Right renal cortex interstitium (tissue), 3 donors: ENCODE measurements at regions not wholly inside any gene's neighbourhood (a gene's known extent, or its start where the extent isn't known, plus 50 kb on each side); places are given as distances from the start of the nearest gene placed in this dataset.

Experiments
- DNase-seq, 3 donors: peaks; one replicate each; pipeline ENCODE4 v3.0.0-alpha.2; 2013; ENCODE audit warnings: low read depth in 3 of 3, low spot score in 2 of 3

DNA sequence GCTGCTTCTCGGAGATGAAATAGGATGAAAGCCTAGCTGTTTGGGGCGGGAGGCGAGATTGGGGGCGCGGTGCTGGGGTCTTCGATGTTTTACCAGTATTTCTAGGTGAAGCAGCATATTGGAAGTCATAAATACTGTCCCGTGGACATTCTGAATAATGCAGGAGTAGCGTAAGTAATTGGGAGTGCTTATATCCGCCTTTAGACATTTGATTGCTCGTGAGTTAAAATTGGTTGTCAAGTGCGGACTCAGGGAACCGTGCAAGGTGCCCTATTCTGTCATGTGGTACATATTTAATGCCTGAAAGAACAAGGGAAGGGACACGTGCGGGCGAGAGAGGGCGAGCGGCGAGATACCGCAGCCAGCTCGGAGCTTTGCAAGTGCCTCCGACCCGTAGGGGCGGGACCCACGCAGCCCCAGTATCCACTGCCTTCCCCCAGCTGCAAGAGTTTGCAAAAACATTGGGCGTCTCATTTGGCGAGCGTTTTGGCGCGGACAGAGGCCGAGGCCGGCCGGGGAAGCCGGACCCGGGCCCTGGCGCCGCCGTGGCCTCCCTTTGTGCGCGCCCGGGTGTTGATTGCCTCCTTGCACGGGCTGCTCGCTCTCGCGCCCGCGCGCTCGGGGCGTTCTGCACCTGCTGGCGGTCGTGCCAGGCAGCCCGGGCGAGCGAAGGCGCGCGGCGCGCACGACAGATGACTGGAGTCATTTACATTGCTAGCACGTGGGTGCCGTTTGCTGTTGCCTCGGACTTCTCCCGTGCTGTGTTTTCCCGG lies 849.8 kb upstream of the RBFOX1 start:
- no peak for DNase-seq

DNA sequence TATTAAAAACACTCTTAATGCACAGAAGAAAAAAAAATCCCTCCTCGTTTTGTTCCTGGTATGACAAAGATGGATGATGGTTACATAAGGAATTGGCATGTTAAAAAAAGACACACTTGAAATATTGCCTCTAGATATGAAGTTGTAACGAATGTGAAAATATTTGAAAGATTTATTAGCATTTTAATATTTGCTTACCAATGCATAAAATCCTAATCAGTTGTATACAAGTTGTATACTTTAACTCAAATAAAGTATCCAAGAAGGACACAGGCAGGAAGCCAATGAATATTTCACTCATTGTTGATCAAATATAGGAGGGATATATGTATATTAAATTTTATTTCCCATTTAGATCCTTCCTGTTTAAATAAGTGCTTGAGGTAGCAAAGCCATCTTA lies 850.8 kb upstream of the RBFOX1 start:
- no peak for DNase-seq

DNA sequence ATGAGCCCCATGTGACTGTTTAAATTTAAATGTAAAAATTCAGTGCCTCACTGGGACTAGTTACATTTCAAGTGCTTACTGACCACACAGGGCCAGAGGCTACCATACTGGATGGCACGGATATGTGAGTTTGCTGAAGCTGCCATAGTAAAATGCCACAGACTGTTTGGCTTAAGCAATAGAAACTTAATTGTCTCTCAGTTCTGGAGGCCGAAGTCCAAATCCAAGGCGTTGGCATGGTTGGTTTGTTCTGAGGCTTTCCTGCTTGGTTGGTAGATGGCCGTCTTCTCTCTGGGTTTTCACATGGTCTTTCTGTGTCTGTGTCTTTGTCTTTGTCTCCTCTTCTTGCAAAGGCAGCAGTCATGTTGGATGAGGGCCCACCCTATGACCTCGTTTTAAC lies 878.9 kb upstream of the RBFOX1 start:
- no peak for DNase-seq

DNA sequence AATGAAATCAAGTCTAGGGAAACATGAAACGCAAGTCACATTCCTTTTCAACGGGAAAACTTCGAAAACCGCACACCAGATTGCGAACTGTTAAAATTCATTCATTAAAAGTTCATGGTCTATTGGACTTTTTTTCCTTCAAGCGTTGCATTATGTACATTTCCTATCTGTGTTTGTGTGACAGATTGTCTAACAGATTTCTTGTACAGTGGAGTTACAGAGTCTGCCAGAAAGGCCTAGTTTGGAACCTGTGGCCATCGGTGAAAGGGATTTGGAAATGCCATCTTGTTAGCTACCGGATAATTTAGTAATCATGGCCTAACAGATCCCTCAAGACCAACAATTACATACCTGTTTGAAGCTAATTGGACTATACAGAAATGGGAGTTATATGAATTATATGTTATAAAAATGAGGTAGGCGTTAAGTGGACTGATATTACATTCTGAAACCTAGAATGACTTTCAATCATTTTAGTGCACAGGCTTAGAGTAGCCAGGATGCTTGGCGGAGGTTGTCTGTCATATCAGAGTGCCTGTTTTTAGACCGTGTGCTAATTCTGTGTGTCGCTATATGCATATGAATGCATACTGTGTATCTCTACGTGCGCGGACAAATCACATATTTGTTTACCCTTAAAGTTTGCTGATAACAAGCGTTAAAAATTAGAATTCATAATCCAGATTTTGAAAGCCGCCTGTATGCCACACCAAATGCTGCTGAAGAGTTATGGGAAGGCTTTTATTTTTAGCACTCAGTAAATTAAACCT lies 885.4 kb upstream of the RBFOX1 start:
- no peak for DNase-seq

DNA sequence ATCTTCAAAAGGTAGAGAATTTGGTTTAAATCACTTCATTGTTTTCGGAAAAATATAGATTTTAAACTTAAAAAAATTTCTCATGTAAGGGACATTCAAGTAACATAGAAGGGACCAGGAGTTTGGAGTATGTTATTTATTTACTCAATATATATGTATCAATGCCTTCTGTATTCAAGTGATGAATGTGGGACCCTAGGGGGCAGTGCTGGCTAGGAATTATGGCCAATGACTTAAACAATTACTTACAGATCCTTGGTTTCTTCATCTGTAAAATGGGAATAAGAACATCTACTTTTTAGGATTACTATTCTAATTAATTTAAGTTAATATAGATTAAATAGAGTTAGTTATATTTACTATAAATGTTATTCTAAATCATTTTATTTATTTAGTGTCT lies 886.3 kb upstream of the RBFOX1 start:
- no peak for DNase-seq

DNA sequence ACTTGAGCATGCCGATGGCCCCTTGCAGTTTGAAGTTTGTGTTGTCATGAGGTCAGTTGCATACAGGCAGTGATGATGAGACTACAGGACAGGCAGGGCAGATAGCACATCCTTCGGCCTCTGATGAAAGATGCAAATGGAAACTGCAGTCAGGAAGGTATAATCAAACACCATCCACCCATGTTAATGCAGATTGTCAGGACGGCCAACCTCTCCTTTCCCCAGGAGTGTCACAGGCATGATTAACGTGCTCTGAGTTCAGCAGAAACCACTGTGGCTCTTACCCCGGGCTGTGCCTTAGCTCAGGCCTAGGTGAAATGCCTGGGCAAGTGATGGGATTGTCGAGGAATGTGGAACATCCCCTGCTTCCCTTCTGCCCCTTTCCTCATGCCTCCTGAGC lies 893.5 kb upstream of the RBFOX1 start:
- DNase-seq: no peak

DNA sequence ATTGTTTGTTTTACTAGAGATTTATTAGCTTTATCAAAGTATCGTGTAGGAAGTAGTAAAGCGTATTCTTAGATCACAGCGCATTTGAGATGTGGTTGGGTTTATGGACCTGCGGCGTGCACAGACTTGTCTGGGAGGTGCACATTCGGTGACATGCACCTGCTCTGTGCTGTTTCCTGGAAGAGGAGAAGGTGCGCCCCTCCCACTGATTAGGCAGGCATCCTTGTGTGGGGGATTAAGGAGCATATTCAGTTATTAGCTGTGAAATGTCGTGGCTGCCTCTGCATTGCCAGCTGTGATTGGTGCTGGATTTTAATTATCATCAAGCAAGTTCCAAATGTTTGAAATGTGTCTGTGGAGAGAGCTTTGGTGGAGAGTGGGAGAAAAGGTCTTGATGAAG lies 903.8 kb upstream of the RBFOX1 start:
- DNase-seq: no peak

DNA sequence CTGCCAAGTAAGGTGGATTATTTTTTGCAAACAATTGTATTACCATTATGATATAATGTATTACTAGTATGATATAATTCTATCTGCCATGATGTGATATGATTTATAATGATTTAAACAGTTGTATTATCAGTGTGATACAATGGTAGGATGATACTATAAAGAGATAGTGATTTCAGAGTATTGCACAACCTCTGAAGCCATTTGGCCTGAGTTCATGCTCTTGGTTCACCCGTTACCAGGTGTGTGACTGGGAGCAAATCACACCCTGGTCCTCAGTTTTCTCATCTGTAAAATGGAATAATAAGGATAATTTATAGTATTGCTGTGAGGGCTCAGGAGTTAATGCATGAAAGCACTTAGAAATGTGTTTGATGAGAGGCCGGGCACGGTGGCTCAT lies 905.0 kb upstream of the RBFOX1 start:
- DNase-seq: no peak

DNA sequence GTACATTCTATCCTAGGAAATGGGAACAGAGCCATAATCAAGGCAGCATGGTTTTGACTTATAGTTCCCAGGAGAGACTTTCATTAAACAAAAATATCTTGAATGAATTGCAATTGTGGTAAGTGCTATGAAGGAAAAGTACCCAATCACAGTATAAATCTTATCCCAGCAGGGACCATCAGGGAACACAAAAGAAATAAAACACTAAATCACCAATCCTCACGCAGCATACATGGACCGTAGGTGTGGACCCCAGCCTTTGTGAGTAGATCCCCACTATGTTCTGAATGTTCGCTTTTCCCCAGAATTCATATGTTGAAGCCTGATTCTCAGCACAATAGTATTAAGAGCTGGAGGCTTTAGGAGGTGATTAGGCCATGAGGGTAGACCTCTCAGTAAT lies 925.0 kb upstream of the RBFOX1 start:
- DNase-seq: no peak

DNA sequence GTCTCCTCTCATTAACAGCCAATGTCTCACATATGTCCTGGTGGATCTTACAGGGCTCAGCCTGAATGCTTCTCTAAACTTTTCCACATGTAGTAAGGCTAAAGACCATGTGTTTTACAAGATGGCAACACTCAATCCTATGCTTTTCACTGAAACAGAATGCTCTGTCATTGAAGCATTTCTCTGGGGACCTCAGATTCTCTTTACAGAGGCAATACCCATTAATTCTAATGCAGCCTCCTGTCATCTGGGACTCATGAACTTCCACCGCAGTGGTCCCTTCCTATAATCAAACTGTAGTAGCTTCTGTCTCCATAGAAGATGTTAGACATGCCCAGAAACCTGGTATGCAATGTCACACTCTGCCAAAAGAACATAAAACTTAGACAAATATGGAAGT lies 926.6 kb upstream of the RBFOX1 start:
- DNase-seq: no peak

DNA sequence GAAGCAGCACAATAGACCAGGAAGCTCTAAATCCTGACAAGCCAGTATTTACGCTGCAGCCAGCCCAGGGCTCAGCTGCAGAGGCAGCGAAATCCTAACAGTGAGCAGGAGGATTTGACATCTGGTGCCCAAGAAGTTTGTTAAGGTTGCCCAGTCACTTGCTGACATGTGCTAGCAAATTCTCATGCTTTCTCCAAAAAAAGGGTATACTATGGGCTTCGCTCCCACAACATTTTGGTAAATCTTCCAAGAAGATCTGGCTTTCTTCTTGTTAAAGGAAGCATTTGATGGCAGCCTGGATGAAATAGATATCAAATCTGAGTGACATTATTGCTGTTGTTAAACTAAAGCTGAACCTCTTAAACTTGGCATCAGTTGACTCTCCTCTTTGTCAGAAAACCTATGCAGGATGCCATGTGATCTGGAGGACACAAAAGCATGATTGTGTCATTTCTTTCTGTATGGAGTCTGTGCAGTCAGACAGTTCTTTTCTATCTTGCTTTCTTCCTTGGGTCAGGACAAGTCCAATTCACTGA lies 949.7 kb upstream of the RBFOX1 start:
- no peak for DNase-seq

DNA sequence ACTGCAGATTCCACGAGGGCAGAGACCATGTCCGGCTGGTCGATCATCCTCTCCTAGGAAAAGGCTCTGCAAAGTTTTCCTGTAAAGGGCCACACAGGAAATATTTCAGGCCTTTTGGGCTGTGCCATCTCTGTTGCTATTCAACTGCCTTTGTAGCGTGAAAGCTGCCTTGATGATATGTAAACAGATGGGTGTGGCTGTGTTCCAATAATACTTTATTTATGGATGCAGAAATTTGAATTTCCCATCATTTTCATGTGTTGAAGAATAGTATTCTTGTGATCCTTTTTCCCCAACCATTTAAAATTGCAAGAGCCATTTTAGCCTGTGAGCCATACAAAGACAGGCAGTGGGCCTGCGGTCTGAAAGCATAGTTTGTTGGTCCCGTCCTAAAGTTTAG lies 950.7 kb upstream of the RBFOX1 start:
- no peak for DNase-seq

DNA sequence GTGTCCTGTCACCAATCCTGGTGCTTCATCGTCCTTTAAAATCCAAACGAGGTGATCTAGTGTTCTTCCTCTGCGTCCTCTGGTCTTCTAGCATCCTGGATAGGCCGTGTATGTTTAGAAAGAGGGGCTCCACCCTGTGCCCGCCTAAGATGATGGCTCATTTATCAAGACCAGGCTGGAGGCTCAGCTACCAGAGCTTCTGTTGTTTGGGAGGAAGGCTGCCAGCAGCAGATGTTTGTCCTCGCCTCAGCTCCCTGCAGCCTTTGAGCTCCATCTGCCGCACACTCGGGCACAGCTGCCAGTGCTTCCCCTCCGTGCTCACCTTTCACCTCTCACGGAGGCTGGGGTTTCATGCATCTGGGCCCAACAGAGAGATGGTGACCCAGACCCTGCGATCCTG lies 954.7 kb upstream of the RBFOX1 start:
- DNase-seq: no peak

DNA sequence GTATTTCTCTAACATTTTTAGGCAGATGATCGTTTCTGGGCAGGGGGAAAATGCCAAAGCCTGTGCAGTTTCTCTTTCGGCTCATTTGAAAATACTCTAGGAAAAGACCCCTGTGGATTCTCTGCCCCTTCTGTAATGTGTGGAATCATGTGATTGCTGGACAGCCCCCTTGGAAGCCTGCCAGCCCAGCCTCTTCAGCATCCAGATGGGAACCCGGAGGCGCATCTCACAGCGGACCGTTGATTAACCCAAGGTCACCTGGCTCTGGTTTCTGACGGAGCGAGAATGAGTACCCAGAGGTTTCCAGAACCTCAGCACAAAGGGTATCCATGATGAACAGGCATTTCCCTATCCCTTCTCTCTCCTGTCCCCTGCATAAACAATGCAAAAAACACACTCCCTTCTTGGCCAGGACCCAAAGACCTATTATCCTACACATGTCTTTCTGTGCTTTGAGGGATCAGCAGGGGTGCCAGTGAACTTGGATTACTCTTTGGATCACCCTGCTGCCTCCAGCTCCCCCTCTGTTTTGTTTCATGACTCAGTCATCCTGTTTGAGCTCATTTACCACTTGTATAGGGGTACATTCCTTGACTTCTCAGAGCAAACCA lies 957.1 kb upstream of the RBFOX1 start:
- no peak for DNase-seq

DNA sequence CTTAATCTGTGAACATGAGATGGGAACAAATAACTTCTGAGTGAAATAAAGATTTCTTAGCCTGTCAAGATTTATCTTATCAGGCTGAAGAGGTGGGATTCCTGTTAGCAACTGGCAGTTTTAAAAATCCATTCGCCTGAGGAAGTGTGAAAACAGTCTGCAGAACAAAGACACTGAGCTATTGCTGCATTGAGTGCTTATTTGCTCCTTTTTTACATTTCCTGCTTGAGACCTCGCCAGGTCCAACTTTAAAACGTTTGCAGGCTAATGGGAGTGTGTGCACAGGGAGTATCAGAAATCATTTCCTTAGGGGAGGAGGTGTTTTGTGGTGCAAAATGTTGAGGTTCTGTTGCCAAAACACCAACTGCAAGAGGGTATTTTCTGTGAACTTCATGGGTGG lies 957.8 kb upstream of the RBFOX1 start:
- DNase-seq: no peak

DNA sequence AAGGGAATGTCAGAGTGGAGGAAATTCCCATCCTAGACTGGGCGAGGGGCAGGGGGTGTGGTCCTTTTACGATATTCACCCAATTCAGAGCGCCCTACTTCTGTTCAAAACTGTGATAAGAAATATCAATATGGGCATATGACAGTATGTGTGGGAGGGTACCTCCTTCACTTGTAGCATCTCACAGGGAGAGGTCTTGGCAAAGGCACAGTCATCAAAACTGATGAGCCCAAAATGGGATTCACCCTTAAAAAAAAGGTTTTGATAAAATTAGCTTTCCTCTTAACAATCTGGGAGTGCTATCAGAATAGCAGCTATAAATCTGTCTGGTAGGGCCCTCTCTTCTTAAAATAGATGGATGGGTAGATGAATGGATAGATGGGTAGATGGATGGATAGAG lies 967.8 kb upstream of the RBFOX1 start:
- no peak for DNase-seq

DNA sequence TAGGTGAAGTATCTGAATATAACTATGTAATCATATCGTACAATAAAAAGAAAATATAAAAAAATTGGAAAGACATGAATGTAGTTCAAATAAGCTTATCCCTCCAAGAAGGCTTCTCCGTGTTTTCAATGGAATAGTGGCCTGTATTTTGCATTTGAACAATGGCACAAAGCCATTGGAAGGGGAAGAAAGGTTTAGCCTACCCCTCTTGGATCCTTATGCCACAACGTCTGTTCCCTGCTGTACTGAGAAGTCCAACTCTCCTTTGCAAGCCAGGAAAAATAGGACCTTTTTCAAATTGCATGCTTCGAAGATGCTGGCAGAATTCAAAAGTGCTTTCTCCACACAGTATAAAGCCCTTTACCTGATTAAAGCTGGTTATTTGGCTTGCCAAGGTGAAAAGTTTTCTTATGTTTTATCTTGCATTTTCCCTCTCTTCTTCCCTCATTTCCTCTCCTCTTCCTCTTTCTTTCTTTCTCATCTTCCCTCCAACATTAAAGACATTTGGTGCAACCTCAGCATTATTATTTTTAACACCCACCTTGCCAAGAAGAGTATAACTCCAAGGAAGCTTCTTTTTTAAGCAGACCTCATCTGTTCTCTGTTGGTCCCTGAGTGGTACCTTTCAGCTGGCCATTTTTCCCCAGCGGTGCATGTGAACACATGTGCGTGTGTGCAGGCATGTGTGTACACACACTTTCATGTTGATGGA lies 968.6 kb upstream of the RBFOX1 start:
- DNase-seq: no peak

DNA sequence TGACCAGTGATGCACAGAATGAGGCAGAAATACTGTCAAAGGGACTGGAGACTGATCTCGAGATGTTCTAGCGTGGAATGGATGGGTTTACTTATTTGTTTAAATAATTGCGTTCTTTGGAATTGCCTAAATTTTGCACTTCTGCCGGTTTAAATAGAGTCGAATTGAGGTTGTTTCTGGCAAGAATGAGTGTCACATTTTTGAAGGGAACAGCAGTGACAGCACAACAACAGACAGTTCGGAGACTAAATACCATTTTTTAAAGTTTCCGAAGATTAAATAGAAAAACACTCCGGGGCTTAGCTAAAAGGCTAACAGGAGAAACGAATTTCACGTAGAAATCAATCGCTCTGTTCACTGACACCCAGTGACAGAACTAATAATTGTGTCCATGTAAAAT lies 969.2 kb upstream of the RBFOX1 start:
- no peak for DNase-seq

DNA sequence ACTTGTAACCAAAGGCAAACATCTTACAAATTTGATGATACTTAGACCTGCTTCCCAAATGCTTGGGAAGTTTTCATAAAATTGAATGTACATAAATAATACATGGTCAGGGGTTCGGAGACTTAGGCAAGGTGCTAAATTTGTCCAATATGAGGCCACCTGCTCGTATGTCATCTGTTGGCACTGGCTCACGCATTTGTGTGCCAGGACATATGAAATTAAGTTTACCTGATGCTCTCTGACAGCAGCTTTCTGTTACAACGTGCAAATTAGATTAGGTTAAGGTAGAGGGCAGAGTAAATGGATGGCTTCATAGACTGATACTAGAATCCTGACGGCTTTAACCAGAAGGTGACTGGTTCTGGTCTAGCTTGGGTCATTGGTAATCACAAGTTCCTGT lies 970.3 kb upstream of the RBFOX1 start:
- no peak for DNase-seq

DNA sequence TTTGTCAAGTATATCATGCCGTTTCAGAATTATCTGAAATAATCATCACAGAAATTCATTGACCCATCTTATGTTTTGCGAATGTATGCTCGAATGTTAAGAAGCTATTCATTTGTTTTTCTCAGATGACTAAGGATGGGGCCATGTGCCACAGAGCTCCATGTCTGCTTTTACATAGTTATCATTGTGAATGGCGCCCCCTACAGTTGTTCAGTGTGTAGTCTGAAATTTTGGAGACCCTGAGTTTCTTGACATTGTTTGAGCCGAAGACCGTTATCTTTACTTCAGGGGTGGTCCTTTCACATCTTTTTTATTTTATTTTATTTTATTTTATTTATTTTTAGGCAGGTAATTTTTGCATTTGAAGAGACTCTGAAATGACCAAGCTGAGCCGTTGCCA lies 972.0 kb upstream of the RBFOX1 start:
- DNase-seq: no peak

DNA sequence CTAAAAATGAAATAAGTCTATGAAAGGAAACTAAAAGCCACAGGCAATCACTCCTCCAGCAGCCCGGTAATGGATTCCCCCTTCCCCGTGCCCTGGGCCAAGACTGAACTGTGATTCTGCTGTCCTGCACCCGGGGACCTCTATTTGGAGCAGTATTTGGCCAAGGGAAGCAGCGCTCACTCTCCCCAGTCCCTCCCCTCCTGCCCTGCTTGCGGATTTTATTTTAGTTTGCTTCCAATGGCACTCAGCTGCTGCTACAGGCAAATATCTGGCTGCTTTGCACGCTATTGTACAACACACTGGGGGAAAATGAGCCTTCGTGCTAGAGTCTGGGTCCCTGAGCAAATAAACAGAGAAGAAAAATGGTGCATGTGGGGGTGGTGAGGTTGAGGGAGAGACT lies 975.7 kb upstream of the RBFOX1 start:
- no peak for DNase-seq
